ENCODE measurements at regions not wholly inside any gene's neighbourhood (a gene's known extent, or its start where the extent isn't known, plus 50 kb on each side); places are given as distances from the start of the nearest gene placed in this dataset.

GRCh38 chr15:62788224-62788623, 254.3 kb upstream of the TPM1 start:
- DNase-seq, result no peak

GRCh38 chr15:62790546-62790945, 252.0 kb upstream of the TPM1 start:
- DNase-seq, result no peak

GRCh38 chr15:62791694-62792093, 250.9 kb upstream of the TPM1 start:
- DNase-seq, result no peak

- no peak for DNase-seq
Measured at GRCh38 chr15:62792986-62793751, 249.4 kb upstream of the TPM1 start.

GRCh38 chr15:62793752-62794144, 248.8 kb upstream of the TPM1 start:
- DNase-seq, result no peak

- no peak for DNase-seq
Measured at GRCh38 chr15:62795171-62795570, 247.4 kb upstream of the TPM1 start.

GRCh38 chr15:62795700-62796695, 246.5 kb upstream of the TPM1 start:
- DNase-seq, result no peak

DNA sequence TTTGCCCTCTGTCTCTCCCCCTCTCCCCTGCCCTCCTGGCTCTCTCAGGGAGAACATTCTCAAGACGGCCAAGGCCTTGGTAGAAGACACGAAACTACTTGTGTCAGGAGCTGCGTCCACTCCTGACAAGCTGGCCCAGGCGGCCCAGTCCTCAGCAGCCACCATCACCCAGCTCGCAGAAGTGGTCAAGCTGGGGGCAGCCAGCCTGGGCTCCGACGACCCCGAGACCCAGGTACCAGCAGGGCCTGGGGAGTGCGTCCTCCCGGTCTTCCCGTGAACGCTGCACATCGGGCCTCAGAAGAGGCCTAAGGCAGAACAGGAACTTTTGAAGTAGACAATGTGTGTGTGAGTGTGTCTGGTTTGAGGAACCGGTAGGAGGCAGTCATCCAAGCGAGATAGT, 245.4 kb upstream of the TPM1 start:
- DNase-seq, result no peak

DNA sequence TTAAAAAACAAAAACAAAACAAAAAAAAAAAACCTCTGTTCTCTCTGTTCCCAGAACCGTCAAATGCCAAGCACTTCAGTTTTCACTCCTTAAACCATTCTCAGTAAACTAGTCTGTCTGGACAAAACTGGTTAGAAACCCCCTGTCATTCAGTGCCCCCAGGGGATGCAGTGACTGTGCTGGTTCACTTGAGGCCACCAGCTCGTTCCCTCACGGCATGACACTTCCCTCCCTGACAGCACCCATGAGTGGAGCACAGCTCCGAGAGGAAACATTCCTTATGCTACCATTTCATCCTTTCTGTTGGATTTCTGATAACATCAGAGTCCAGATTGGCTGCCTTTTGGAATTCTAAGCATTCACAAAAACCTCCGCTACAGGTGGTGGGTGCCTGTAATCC, 244.0 kb upstream of the TPM1 start:
- DNase-seq, result no peak

DNA sequence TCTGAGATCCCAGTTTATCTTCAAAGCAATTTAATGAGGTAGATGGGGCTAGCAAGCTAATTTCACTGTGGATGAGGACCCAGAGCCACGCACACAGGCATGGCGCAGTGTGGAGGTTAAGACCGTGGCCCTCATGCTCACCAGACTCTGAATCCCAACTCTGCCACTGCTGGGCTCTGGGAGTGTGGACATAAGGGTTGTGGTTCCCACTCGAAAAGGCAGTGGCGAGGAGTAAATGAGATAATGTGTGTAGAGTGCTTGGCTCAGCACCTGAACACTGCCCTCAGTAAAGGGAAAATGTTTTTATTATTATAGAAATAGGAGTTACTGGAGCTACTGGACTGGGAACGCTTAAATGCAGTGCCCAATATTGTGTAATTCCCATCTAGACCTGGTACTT, 243.5 kb upstream of the TPM1 start:
- DNase-seq, result no peak

GRCh38 chr15:62799919-62800318, 242.6 kb upstream of the TPM1 start:
- no peak for DNase-seq

DNA sequence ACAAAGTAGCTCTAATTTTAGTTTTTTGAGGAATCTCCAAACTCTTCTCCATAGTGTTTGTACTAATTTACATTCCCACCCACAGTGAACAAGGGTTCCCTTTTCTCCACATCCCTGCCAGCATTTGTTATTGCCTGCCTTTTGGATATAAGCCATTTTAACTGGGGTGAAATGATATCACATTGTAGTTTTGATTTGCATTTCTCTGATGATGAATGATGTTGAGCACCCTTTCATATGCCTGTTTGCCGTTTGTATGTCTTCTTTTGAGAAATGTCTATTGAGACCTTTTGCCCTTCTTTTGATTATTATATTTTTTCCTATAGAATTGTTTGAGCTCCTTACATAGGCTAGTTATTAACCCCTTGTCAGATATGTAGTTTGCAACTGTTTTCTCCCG, 239.9 kb upstream of the TPM1 start:
- DNase-seq, result no peak

- no peak for DNase-seq
Measured at GRCh38 chr15:62803856-62804400, 238.6 kb upstream of the TPM1 start.

DNA sequence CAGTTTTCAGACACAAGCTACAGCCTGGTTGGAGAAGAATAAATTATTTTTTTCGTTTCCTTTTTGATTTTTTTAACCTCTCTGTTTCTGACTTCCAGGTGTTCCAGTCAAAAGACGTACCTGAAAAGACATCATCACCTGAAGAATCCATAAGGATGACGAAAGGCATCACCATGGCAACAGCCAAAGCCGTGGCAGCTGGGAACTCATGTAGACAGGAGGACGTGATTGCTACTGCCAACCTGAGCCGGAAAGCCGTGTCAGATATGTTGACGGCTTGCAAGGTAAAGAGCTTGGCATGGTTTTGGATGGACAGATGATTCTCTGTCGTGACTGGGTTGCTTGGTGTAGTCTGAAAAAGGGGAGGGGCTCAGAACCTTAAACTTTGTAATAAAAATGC, 237.0 kb upstream of the TPM1 start:
- no peak for DNase-seq

DNA sequence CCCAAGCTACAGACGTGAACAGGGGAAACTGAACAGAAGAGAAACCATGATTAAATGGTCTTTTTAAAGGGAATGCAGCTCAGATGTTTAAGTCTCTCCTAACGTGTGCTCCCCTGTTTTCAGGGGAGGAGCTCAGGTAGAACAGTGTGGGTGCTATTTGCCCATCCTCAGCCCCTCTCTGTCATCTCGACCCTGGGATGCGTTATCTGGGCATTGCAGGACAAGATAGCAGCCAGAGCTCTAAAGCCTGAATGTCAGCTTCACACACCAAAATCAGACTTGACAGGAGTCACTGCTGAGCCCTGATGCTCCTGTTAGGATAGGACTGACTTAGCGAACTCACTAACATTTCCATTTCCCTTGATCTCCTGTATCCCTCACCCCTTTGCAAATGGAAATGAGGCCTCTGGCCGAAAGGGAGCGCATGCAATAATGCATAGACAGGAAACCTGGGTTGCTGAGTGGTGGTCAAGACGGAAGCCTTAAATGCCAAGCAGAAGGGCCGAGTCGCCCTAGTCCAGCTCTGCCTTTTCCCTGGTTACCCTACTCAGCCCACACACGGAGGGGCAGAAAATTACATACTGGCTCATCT, 234.9 kb upstream of the TPM1 start:
- no peak for DNase-seq

- DNase-seq, result no peak
Measured at GRCh38 chr15:62809115-62809967, 233.2 kb upstream of the TPM1 start.

- DNase-seq, result no peak
Measured at GRCh38 chr15:62809968-62810260, 232.6 kb upstream of the TPM1 start.

DNA sequence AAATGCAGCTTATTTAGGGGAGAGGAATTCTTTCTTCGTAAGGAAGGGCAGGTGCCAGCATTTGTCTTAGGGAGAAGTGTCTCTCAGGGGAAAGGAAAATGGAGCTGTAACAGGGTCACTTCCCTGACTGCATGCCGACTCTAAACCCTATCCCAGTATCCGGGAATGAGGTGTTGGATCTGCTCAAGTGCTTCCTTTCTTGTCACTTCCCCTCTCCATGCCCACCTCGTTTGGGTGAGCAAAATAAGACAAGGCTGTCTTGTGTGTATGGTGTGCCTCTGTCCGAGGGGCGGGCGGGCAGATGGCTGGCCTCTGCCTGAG, 230.1 kb upstream of the TPM1 start:
- no peak for DNase-seq

DNA sequence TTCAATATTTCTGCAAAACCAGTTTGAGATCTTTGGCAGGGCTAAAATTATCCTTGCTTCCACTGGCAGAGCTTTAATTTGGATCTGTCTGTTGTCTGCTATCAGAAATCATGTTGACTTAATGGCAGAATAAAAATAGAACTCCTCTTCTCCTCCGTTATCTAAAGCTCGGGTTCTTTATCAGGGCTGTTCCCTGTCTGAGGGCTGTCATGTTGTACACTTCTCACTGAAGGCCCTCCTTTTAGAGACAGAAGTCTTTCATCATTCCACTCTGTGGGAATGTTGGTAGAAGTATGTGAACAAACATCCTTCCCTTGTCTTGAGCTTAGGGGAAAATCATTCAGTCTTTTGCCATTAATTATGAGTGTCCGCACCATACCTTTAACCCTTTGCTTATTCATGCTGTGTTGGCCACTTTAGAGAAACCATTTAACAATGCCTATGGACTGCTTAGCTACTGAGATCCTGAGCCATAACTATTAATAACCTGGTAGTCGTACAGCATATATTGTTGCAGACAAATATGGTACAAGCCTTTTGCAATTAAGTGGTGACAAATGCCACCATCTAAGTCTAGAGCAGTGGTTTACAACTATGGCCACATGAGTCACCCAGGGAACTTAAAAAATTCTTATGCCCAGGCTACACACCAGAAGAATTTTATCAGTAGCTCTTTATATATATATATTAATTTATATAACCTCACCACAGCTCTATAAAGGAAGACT, 226.0 kb upstream of the TPM1 start:
- no peak for DNase-seq

- DNase-seq, result no peak
Measured at GRCh38 chr15:62818691-62819090, 223.9 kb upstream of the TPM1 start.

DNA sequence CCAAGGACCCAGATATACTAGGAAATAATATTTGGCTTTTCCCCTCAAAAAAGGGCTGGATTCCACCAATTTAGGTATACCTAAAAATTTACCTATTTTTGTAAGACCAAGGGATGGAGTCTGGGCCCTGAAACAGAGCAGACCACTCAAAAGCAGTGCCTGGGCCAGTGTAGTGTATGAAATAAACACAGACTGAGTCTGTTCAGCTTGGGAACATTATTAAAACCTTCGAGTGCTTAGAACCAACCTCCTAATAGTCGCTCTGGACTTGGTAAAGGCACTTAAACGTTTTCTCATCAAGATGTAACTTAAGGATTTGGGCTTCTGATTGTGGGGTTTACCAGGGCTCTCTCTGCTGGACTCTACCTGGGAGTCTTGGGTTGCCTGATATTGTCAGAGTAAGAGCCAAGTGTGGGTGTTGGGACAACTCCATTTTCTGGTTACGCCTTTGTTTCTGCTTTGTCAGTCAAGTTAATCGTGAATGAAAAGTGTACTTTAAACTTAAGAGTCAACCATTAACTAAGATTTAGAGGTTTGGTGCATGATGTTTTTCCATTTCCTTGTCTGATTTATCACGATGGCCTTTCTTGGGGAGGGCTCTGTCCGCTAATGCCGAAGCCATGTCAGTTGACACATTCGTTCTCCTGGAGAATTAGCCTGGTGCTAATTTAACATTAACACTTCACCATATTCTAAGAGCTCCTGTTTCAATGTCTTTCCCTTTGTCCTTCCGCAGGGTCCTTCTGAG, 221.0 kb upstream of the TPM1 start:
- DNase-seq, result no peak

Data from activated naive CD4-positive, alpha-beta T cell (primary cell).